Endothelial cell of umbilical vein (primary cell): ENCODE measurements at regions not wholly inside any gene's neighbourhood (a gene's known extent, or its start where the extent isn't known, plus 50 kb on each side); places are given as distances from the start of the nearest gene placed in this dataset.

Experiments
- BruUV-seq: library from RNA; stranded (reverse); fragments of 400-500 nt; replicated peaks from 2 replicates; lab custom pipeline; 2021; lab: Mats Ljungman, UMichigan
- CTCF ChIA-PET: fragments of 300-600, 350-600 bp; sonication (Branson Sonifier 250); formaldehyde crosslinking; loops from one replicate; lab custom pipeline; 2021; ENCODE audit warnings: antibody characterized with exemption, inconsistent platforms; lab: Charles Lee
- POLR2A ChIA-PET: fragments of 300-600, 350-600 bp; sonication (Branson Sonifier 250); formaldehyde crosslinking; loops from one replicate; lab custom pipeline; 2021; ENCODE audit warnings: antibody characterized with exemption, inconsistent platforms; lab: Charles Lee
- DNase-seq: peaks from one replicate; pipeline ENCODE4 v3.0.0-alpha.2; 2011; ENCODE audit warnings: low read depth, low spot score
- FAIRE-seq: peaks from 2 replicates; lab custom pipeline; 2011; peaks lifted over from hg19 to GRCh38; lab: Jason Lieb, UNC
- H2AFZ ChIP-seq: 2 replicates; pipeline ENCODE4 v1.6.0; 2012; ENCODE audit warnings: low read depth, low read length, control low read depth, inconsistent platforms
- H3K27ac ChIP-seq: 2 replicates; pipeline ENCODE4 v1.5.1; 2011; ENCODE audit warnings: low read depth, mild to moderate bottlenecking, control low read depth, low read length, moderate library complexity; ENCODE audit not compliant: insufficient read depth
- H3K27me3 ChIP-seq, 2 experiments: 2 replicates each; pipeline versions ENCODE4 v1.6.0 to v1.6.1; 2011; ENCODE audit warnings: low read length in 2 of 2, mixed read lengths in 1 of 2; ENCODE audit not compliant: control insufficient read depth in 2 of 2, insufficient read depth in 2 of 2
- H3K36me3 ChIP-seq, 2 experiments: 2 replicates in 1 of 2; 3 replicates in 1 of 2; pipeline ENCODE4 v1.5.1; 2011; ENCODE audit warnings: low read length in 2 of 2, mild to moderate bottlenecking in 1 of 2, moderate library complexity in 1 of 2; ENCODE audit not compliant: control insufficient read depth in 2 of 2, insufficient read depth in 2 of 2; ENCODE audit errors: extremely low read depth in 1 of 2
- H3K4me1 ChIP-seq: 3 replicates; pipeline ENCODE4 v1.5.1; 2011; ENCODE audit warnings: mild to moderate bottlenecking, low read length; ENCODE audit not compliant: control insufficient read depth, insufficient read depth; ENCODE audit errors: extremely low read depth
- H3K4me2 ChIP-seq: 2 replicates; pipeline ENCODE4 v1.6.1; 2011; ENCODE audit warnings: low read length, control low read depth, mixed read lengths; ENCODE audit not compliant: insufficient read depth
- H3K4me3 ChIP-seq, 3 experiments: fragments of 200-600 bp in 1 of 3; sonication (generic), shearing (Covaris generic) in 1 of 3; replicated peaks in 1 of 3; 2 replicates each; pipeline ENCODE4 v1.5.1; 2011 to 2016; ENCODE audit warnings: control low read depth in 3 of 3, low read length in 3 of 3, mild to moderate bottlenecking in 2 of 3, inconsistent platforms in 1 of 3, low read depth in 1 of 3, moderate library complexity in 1 of 3; ENCODE audit not compliant: insufficient read depth in 1 of 3
- H3K79me2 ChIP-seq: 2 replicates; pipeline ENCODE4 v1.6.0; 2012; ENCODE audit warnings: low read length, inconsistent platforms; ENCODE audit not compliant: control insufficient read depth, insufficient read depth
- H3K9ac ChIP-seq: replicated peaks from 2 replicates; pipeline ENCODE3; 2011; ENCODE audit warnings: low read length, control low read depth; ENCODE audit not compliant: insufficient read depth; ENCODE audit errors: extremely low read depth
- H3K9me1 ChIP-seq: replicated peaks from 3 replicates; pipeline ENCODE4 v1.6.0; 2011; ENCODE audit warnings: mild to moderate bottlenecking, low read length; ENCODE audit not compliant: control insufficient read depth, insufficient read depth; ENCODE audit errors: extremely low read depth
- H3K9me3 ChIP-seq: replicated peaks from 2 replicates; pipeline ENCODE4 v1.5.1; 2012; ENCODE audit warnings: low read length, inconsistent platforms; ENCODE audit not compliant: control insufficient read depth, insufficient read depth
- H4K20me1 ChIP-seq: replicated peaks from 2 replicates; pipeline ENCODE3; 2011; ENCODE audit warnings: mild to moderate bottlenecking, low read length; ENCODE audit not compliant: control insufficient read depth, insufficient read depth; ENCODE audit errors: extremely low read depth
- FOS ChIP-seq: IDR thresholded peaks from 2 replicates; pipeline ENCODE4 v1.6.1; 2011; ENCODE audit warnings: mild to moderate bottlenecking, low read length, moderate library complexity, borderline replicate concordance; ENCODE audit not compliant: insufficient read depth
- JUN ChIP-seq: IDR thresholded peaks from 2 replicates; pipeline ENCODE4 v1.6.1; 2011; ENCODE audit warnings: borderline replicate concordance, low read depth; ENCODE audit not compliant: insufficient read length, insufficient read depth
- MYC ChIP-seq: IDR thresholded peaks from one replicate; pipeline ENCODE4 v1.6.1; 2011; ENCODE audit warnings: mild to moderate bottlenecking, low read depth, low read length
- POLR2A ChIP-seq: IDR thresholded peaks from 2 replicates; pipeline ENCODE4 v1.6.1; 2012; ENCODE audit warnings: low read depth, mild to moderate bottlenecking, control low read depth, low read length
- dilution Hi-C: fragments of 300-500 bp; cut with MboI; formaldehyde crosslinking; loops from one replicate; pipeline ENCODE4 v1.15.0; 2019; ENCODE audit warnings: low sequenced_read_pairs; ENCODE audit not compliant: extremely low pct_ligation_motif_present
- intact Hi-C: fragments of 100-400 bp; cut with micrococcal nuclease; formaldehyde crosslinking; loops from one replicate; pipeline ENCODE4 v1.10.0; 2022
- TF ChIP-seq, protein P1 (sequence below): IDR thresholded peaks from 2 replicates; pipeline ENCODE4 v1.6.1; 2011; ENCODE audit not compliant: insufficient read depth, insufficient read length

- Histone ChIP-seq H3K9me3 (no peaks in the 10 kb centered on the region), H2AFZ (no peak overlapping the region), H3K27ac (no peak overlapping the region), H3K79me2 (no peaks in the 10 kb centered on the region), H3K4me2 (no peak overlapping the region), H3K4me1 (no peaks in the 10 kb centered on the region), H3K27me3 (no peaks in the 10 kb centered on the region), H3K9me1 (no peaks in the 10 kb centered on the region), H3K9ac (no peak overlapping the region), H3K4me3 (no peak overlapping the region), H3K36me3 (no peaks in the 10 kb centered on the region), H4K20me1 (no peaks in the 10 kb centered on the region)
- no TSS peak for BruUV-seq
- dilution Hi-C loops (no loop called here), intact Hi-C loops (no loop called here)
- no peak for TF ChIP-seq MYC
- TF ChIP-seq FOS, result no peak
- no peak for TF ChIP-seq POLR2A
- TF ChIP-seq, protein P1, sequence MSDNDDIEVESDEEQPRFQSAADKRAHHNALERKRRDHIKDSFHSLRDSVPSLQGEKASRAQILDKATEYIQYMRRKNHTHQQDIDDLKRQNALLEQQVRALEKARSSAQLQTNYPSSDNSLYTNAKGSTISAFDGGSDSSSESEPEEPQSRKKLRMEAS, result no peak
- POLR2A ChIA-PET, result no interaction called here
- DNase-seq (peak; percentile 14), FAIRE-seq (no peak)
- CTCF ChIA-PET, result no interaction called here
These were observed 121.4 kb downstream of the CTAGE1 start for GRCh38 chr18:22296304-22296703.

DNA sequence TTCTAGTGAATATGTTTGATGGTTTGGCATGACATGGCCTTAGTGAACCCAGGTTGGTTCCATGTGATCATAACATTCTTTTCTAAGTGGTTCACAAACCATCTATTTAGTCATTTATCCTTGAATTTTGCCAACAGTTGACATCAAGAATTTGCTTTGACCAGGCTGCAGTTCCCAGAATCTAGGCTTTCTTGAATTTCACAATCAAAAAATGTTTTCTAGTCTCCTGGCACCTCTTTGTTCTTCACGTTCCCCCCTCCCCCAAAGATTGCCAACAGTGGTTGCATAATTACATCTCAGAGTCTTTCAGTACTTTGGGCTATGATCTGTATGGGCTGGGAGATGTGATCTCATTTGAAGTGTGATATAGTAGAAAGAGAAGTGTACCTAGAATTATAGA is 124.0 kb downstream of the GATA6 start:
- no peak for TF ChIP-seq JUN
- no peaks in the 10 kb centered on the region for H3K27me3 ChIP-seq
- no peaks in the 10 kb centered on the region for H3K9me3 ChIP-seq
- H3K9ac ChIP-seq, result no peak overlapping the region
- no peaks in the 10 kb centered on the region for H3K36me3 ChIP-seq
- H3K27ac ChIP-seq, result no peak overlapping the region
- ChIA-PET POLR2A (no interaction called here), CTCF (interaction anchor here (1.4 kb wide), 1 partner anchor 19 kb away, joined by 3 read pairs; no protein-coding TSS in a partner anchor)
- H4K20me1 ChIP-seq, result no peaks in the 10 kb centered on the region
- no peak overlapping the region for H2AFZ ChIP-seq
- no peak overlapping the region for H3K4me3 ChIP-seq
- no peaks in the 10 kb centered on the region for H3K9me1 ChIP-seq
- H3K4me1 ChIP-seq, result no peaks in the 10 kb centered on the region
- no peak for DNase-seq
- intact Hi-C loops (no loop called here), dilution Hi-C loops (no loop called here)
- no peaks in the 10 kb centered on the region for H3K79me2 ChIP-seq
- no TSS peak for BruUV-seq
- no peak for FAIRE-seq
- H3K4me2 ChIP-seq, result no peak overlapping the region
